GM19438 (cell line): ENCODE measurements at regions not wholly inside any gene's neighbourhood (a gene's known extent, or its start where the extent isn't known, plus 50 kb on each side); places are given as distances from the start of the nearest gene placed in this dataset.
"Not testable (repeated sequence)": the region's sequence is repeated elsewhere in the genome, so short reads cannot be mapped to it uniquely, and the experiment has no call there.

Source experiments
- ATAC-seq: cut with Tn5 transposase; IDR thresholded peaks from one replicate; pipeline ENCODE4 v1.9.1; 2021; ENCODE audit warnings: low read depth; ENCODE audit not compliant: unreplicated experiment

- ATAC-seq, result no peak
Observed at GRCh38 chr9:26513730-26514129, 378.9 kb downstream of the CAAP1 start.

DNA sequence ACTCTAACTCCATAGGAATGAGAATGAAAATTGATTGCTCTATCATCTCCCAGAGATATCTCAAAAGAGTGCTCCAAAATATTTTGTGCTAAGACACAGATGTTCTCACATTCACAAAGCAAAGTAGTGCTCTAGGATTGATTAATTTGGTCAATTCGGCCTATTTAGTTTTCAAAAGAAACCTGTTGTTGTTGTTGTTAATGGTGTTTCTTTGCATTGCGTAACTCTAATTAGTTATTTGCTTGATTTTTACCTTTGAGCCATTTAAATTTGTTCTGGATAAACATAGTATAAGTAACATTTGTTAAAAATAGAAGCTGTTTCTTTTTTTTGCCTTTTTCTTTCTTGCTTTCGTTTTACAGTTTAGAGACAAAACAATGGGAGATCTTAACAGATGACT is 382.5 kb downstream of the CAAP1 start:
- ATAC-seq, result no peak

DNA sequence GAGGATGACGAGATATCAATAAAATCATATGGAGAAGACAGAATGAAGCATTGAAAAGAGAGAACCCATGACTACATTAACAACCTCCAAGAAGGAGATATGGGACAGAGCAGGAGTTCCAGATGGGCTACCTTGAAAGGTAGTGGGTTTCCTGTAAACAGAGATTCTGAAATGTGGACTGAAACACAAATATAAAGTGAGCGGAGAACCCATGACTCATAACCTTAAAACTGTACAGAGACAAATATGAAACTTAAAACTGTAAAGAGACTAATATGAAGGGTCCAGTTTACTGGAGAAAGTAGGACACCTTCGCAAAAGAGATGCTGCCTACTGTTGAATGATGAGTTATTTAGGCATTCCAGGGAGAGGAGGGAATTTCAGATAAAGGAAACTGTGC is 383.7 kb downstream of the CAAP1 start:
- ATAC-seq, result no peak

DNA sequence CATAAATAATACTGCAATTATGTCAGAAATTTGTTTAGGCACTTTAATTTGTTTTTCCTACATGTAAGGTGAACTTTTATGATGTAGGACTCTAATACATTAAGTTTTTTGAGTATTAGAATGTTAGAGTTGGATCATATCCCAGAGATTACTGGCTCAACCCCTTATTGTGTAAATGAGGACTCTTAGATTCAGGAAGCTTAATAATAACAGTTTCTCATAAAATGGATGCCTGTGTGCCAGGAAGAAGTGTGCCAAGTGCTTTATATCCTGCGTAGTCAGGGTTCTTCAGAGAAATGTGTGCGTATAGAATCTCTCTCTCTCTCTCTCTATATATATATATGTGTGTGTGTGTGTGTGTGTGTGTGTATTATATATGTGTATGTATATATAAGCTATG is 388.5 kb downstream of the CAAP1 start:
- no peak for ATAC-seq

- ATAC-seq, result no peak
Observed at GRCh38 chr9:26502311-26502710, 390.3 kb downstream of the CAAP1 start.

- ATAC-seq, result no peak
Observed at GRCh38 chr9:26500471-26500870, 392.1 kb downstream of the CAAP1 start.

GRCh38 chr9:26492608-26493521 is 399.7 kb downstream of the CAAP1 start:
- ATAC-seq, result not testable (repeated sequence)

GRCh38 chr9:26491922-26492607 is 400.5 kb downstream of the CAAP1 start:
- not testable (repeated sequence) for ATAC-seq

- no peak for ATAC-seq
Observed at GRCh38 chr9:26483991-26484390, 408.6 kb downstream of the CAAP1 start.

DNA sequence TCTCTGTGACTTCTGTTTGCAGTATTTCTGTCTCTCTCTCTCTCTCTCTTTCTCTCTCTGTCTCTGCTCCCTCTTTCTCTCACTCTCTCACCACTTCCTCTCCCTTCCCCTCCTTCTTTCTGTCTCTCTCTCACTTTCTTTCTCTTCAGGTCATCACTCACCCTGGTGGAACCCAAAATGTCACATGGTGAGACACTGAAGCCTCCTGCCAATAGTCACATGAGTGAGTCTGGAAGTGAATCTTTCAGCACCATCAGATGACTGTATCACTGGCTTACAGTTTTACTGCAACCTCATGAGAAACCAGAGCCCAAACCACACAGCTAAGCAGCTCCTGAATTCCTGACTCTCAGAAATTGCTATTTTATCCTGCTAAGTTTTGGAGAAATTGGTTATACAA is 414.6 kb downstream of the CAAP1 start:
- no peak for ATAC-seq

GRCh38 chr9:26471261-26471660 is 421.3 kb downstream of the CAAP1 start:
- no peak for ATAC-seq

- no peak for ATAC-seq
Observed at GRCh38 chr9:26470284-26470683, 422.3 kb downstream of the CAAP1 start.

GRCh38 chr9:26463837-26464236 is 428.8 kb downstream of the CAAP1 start:
- ATAC-seq, result no peak

DNA sequence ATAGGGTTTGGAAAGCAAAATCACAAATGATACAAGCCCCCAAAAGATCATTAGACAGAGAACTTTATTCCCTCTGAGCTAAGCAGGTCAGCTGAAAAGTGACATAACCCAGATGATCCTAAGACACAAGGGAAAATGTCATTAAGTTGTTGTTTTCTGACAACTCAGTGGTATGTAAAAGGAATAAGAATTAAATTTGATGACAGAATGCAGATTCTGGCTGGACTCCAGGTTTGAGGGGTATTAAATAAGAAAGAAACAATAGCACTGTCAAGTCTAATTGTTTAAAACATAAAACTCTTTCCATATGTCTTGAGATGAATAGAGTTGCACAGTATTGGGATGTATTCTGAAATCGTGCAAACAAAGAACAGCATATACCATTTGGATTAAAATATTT is 429.9 kb downstream of the CAAP1 start:
- no peak for ATAC-seq

DNA sequence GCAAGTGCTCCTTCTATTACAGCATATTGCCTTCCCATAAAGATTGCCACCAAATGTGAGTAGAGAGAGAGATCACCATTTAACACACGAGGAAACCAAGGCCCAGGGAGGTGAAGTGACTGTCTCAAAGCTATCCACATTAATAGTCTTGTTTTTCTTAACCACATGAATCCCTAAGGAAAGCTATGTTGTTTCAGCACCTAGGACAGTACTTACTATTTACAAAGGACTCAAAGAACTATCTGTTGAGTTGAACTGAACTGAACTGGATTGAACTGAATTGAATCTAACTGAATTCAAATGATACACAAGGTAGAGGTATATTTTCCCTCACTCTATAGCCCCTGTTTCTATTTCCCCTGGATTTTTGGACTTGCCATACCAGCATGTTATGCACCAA is 430.4 kb downstream of the CAAP1 start:
- ATAC-seq, result no peak

GRCh38 chr9:26460624-26461023 is 432.0 kb downstream of the CAAP1 start:
- ATAC-seq, result no peak

DNA sequence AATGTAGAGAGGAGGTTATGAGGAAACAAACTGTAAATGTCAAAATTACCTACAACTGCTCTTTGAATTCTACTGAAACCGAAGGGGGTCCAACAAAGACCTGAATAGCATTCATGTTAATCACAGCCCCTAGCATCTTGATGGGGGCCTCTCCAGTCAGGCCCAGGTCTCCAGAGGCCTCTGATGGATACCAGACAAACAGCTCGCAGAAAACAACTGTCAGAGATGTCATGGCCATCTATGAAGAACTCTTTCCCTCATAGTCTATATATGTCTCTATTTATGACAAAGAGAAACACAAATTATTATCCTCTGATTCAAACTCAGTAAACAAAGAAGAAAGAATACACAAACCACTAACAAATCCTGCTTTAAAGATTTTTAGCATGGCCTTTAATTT is 432.6 kb downstream of the CAAP1 start:
- no peak for ATAC-seq

DNA sequence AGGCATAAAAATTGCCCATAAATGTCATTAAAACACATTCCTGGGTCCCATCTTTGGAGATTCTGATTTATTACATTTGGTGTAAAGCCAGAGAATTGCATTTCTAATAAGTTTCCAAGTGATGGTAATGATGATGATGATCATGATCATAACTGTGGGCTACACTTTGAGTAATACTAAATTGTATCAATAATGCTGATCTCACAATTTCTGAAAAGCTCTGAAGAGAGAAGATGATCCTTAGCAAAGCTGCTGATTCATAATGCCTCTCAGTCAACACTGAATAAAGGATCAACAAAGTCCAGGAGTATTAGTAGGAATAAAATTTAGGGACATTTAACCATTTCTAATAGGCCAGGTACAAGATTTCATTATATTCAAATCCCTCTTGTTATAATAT is 434.5 kb downstream of the CAAP1 start:
- no peak for ATAC-seq

DNA sequence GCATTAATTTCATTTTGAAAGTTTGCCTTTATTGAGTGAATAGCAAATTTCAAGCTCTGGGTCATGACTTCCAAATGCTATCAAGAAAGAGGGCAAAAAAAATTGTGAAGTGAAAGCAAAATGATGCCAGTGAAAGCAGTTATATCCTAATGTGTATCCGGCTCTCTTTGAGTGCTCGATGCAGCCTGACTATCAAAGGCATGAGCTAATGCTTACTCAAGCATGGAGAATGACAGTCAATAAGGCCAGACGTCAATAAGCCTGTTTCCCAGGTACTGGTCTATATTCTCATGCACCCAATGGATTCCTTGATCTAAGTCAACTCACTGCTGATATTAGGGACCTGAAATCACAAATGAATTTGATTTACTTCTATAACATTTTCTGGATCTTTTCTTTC is 435.5 kb downstream of the CAAP1 start:
- ATAC-seq, result no peak

GRCh38 chr9:26439061-26439624 is 453.5 kb downstream of the CAAP1 start:
- no peak for ATAC-seq

DNA sequence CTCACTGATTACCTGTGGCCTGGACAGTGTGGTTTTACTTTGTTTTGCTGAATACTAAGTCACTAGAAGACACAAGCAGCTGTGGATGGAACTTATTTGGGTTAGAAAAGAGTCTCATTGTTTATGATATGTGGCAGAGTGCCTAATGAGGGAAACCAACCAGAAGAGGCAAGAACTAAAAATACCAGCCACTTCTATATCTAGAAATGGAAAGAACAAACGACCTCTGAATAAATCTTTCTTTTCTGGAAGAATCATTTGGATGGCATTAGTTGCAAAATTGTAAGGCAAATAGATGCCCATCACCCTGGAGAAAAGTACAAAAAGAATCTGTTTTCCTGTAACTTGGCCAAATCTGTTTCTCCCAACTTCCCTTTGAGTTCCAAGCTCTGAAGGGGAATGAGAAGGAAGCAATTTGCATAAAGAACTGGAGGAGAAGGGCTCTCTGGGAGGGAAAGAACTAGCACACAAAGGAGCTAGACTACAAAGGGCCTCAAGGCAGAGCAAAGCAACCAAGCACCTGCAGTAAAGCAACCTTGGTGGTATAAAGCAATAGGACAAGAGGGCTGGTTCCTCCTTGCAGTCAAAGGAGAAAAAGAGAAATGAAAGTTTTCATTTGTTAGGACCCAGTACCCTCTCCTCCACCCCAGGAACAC is 455.4 kb downstream of the CAAP1 start:
- no peak for ATAC-seq
